ENCODE measurements at regions not wholly inside any gene's neighbourhood (a gene's known extent, or its start where the extent isn't known, plus 50 kb on each side); places are given as distances from the start of the nearest gene placed in this dataset.
"Not testable (repeated sequence)": the region's sequence is repeated elsewhere in the genome, so short reads cannot be mapped to it uniquely, and the experiment has no call there.

DNA sequence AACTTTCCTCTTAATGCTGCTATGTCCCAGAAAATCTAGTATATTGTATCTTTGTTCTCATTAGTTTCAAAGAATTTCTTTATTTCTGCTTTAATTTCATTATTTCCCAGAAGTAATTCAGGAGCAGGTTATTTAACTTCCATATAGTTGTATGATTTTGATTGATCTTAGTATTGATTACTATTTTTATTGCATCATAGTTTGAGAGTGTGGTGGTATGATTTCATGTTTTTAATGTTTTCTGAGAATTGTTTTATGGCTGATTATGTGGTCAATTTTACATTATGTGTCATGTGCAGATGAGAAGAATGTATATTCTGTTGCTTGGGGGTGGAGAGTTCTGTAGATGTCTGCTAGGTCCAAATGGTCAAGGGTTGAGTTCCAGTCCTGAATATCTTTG lies 425.6 kb upstream of the RORB start:
- in situ Hi-C loops (cut with MboI; ENCODE audit: low sequenced_read_pairs), result no loop called here

- in situ Hi-C loops (cut with MboI; ENCODE audit: low sequenced_read_pairs), result no loop called here
Measured at GRCh38 chr9:74073897-74074296, 423.2 kb upstream of the RORB start.

- in situ Hi-C loops (cut with MboI; ENCODE audit: low sequenced_read_pairs), result no loop called here
Measured at GRCh38 chr9:74078647-74079046, 418.5 kb upstream of the RORB start.

- in situ Hi-C loops (cut with MboI; ENCODE audit: low sequenced_read_pairs), result not testable (repeated sequence)
Measured at GRCh38 chr9:74080652-74081051, 416.5 kb upstream of the RORB start.

DNA sequence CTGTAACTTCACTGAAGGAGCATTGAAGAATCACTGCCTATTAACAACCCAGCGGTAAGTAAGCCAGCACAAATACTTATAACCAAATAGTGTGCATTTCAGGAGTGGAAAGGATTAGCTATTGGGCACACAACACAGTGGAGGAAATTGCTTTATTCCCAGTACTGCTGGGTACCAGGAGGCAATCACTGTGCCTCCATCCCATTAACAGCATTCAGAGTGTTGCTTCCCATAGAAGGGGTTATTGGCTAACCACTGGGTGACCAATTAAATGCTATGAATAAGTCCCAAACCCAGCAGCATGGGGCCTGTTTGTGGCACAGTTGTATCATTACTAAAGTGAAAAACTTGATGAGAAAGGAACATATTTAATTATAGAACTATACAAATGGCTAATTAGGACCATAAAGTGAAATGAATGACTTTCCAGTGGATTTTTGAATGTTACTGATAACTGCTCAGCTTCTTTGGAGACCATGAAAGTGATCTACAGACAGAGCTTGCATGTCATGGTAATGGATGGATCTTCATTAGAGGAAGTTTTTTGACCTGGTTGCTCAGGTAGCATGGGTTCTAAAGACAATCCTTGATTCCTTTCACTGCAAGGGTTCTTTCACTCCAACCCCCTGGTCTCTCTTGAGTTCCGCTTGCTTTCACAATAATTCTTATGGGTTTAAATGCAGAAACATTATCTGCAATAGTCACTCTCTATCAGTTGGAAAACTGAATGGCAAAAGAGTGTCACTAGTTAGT lies 413.3 kb upstream of the RORB start:
- in situ Hi-C loops (cut with MboI; ENCODE audit: low sequenced_read_pairs), result no loop called here

DNA sequence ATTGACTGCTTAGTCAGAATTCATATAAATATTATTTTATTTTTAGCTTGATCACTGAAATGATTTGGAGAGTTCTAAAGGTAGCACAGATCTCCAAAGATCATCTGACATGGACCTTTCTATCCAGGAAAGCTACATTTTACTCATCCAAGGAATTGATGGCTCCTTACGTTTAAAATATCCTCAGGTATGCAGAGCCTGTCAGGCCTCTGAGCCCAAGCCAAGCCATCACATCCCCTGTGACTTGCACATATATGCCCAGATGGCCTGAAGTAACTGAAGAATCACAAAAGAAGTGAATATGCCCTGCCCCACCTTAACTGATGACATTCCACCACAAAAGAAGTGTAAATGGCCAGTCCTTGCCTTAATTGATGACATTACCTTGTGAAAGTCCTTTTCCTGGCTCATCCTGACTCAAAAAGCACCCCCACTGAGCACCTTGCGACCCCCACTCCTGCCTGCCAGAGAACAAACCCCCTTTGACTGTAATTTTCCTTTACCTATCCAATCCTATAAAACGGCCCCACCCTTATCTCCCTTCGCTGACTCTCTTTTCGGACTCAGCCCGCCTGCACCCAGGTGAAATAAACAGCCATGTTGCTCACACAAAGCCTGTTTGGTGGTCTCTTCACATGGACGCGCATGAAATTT lies 411.6 kb upstream of the RORB start:
- in situ Hi-C loops (cut with MboI; ENCODE audit: low sequenced_read_pairs), result not testable (repeated sequence)

GRCh38 chr9:74090921-74091320 lies 406.2 kb upstream of the RORB start:
- in situ Hi-C loops (cut with MboI; ENCODE audit: low sequenced_read_pairs), result not testable (repeated sequence)

GRCh38 chr9:74092491-74092834 lies 404.7 kb upstream of the RORB start:
- in situ Hi-C loops (cut with MboI; ENCODE audit: low sequenced_read_pairs), result no loop called here

DNA sequence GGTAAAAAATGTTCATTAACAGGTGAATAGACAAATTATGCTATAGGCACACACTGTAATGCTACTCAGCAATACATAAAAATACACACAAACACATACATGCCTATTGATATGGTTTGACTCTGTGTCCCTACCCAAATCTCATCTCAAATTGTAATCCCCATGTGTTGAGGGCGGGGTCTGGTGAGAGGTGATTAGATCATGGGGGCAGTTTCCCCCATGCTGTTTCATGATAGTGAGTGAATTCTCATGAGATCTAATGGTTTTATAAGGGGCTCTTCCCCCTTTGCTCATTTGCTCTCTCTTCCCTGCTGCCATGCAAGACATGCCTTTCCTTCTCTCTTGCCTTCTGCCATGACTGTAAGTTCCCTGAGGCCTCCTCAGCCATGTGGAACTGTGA lies 403.1 kb upstream of the RORB start:
- in situ Hi-C loops (cut with MboI; ENCODE audit: low sequenced_read_pairs), result not testable (repeated sequence)

- in situ Hi-C loops (cut with MboI; ENCODE audit: low sequenced_read_pairs), result no loop called here
Measured at GRCh38 chr9:74094766-74095165, 402.4 kb upstream of the RORB start.

GRCh38 chr9:74095925-74096324 lies 401.2 kb upstream of the RORB start:
- in situ Hi-C loops (cut with MboI; ENCODE audit: low sequenced_read_pairs), result no loop called here

GRCh38 chr9:74096420-74096819 lies 400.7 kb upstream of the RORB start:
- in situ Hi-C loops (cut with MboI; ENCODE audit: low sequenced_read_pairs), result no loop called here

GRCh38 chr9:74100042-74100441 lies 397.1 kb upstream of the RORB start:
- in situ Hi-C loops (cut with MboI; ENCODE audit: low sequenced_read_pairs), result no loop called here

DNA sequence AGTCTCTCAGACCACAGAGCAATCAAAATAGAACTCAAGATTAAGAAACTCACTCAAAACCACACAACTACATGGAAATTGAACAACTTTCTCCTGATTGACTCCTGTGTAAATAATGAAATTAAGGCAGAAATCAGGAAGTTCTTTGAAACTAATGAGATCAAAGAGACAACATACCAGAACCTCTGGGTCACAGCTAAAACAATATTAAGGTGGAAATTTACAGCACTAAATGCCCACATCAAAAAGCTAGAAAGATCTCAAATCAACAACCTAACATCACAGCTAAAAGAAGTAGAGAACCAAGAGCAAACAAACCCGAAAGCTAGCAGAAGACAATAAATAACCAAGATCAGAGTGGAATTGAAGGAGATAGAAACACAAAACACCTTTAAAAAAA lies 395.0 kb upstream of the RORB start:
- in situ Hi-C loops (cut with MboI; ENCODE audit: low sequenced_read_pairs), result not testable (repeated sequence)

DNA sequence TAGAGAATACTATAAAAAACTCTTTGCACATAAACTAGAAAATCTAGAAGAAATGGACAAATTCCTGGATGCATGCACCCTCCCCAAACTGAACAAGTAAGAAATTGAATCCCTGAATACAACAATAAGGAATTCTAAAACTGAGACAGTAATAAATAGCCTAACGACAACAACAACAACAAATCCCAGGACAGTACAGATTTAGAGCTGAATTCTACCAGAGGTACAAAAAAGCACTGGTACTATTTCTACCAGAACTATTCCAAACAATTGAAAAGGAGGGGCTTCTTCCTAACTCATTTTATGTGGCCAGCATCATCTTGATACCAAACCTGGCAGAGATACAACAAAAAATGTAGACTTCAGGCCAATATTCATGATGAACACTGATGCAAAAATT lies 394.4 kb upstream of the RORB start:
- in situ Hi-C loops (cut with MboI; ENCODE audit: low sequenced_read_pairs), result no loop called here

DNA sequence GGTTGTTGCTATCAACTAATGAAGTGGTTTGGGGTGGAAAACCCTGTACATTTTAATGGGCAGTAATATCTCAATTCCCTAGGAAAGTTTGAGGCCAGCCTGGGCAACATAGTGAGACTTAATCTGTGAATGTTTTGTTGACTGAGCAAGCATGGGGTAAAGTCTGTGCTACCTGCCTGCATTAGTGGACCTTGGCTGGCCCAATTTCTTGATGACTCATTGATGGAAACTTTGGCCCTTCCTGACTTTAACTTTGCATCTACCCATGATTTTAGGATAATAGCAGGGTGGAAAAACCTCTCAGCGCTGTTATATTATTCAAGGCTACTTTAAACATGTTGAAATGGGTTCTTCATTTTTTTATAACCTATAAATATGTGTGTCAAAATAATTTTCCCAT lies 389.4 kb upstream of the RORB start:
- in situ Hi-C loops (cut with MboI; ENCODE audit: low sequenced_read_pairs), result no loop called here

- in situ Hi-C loops (cut with MboI; ENCODE audit: low sequenced_read_pairs), result no loop called here
Measured at GRCh38 chr9:74115976-74116375, 381.2 kb upstream of the RORB start.

DNA sequence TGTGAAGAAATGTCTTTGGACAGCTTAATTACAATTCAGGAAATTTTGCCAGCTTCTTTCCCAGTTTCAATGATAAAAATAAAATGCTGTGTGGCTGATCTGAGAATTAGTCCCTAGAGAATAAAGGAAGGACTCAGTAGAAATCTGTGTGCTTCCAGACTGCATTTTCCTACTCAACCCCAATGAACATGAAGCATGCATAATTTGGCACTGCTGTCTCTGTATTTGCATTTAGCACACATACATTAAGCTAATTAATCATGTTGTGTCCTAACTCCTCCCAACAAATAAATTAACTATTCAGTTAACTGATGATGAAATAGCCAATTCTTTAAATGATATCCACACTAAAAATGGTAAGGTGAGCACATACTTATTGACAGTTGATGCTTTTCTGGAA lies 380.0 kb upstream of the RORB start:
- in situ Hi-C loops (cut with MboI; ENCODE audit: low sequenced_read_pairs), result no loop called here

- in situ Hi-C loops (cut with MboI; ENCODE audit: low sequenced_read_pairs), result no loop called here
Measured at GRCh38 chr9:74117731-74118130, 379.4 kb upstream of the RORB start.

GRCh38 chr9:74120061-74120460 lies 377.1 kb upstream of the RORB start:
- in situ Hi-C loops (cut with MboI; ENCODE audit: low sequenced_read_pairs), result no loop called here

GRCh38 chr9:74120470-74120869 lies 376.7 kb upstream of the RORB start:
- in situ Hi-C loops (cut with MboI; ENCODE audit: low sequenced_read_pairs), result no loop called here

DNA sequence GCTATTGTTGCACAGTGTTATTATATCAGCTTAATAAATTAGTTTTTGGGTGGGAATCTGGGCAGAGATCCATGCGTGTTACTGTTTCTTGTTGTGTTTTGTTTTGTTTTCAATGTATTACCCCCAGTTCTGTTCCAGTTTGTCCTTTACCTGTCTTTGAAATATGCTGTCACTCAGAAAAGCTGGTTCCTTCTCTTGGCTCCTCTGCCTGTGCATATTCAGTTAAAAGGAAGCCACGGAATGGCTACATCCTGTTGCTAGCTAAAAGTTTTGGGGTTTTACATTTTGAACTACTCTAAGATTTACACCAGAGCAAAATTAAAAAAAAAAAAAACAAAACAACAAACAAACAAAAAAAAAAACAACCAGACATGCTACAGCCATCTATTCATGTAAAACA lies 374.9 kb upstream of the RORB start:
- in situ Hi-C loops (cut with MboI; ENCODE audit: low sequenced_read_pairs), result no loop called here

GRCh38 chr9:74122661-74123060 lies 374.5 kb upstream of the RORB start:
- in situ Hi-C loops (cut with MboI; ENCODE audit: low sequenced_read_pairs), result no loop called here
